GM23338 (cell line): ENCODE measurements at regions not wholly inside any gene's neighbourhood (a gene's known extent, or its start where the extent isn't known, plus 50 kb on each side); places are given as distances from the start of the nearest gene placed in this dataset.

Experiments used
- ATAC-seq: fragments of 200-7000 bp; cut with Tn5 transposase; 3 replicates; pipeline ENCODE4 v1.9.1; 2020
- DNase-seq: peaks from one replicate; pipeline ENCODE4 v3.0.0-alpha.2; 2015; ENCODE audit warnings: low spot score
- H2AFZ ChIP-seq: fragments of 200-600 bp; sonication (generic); 2 replicates; pipeline ENCODE4 v1.8.0; 2016; ENCODE audit warnings: antibody characterized with exemption, mild to moderate bottlenecking, moderate library complexity
- H3F3A ChIP-seq: fragments of 200-600 bp; sonication (generic); replicated peaks from 2 replicates; pipeline ENCODE4 v1.8.0; 2017; ENCODE audit warnings: antibody characterized with exemption, mixed run types, low read depth
- H3K27ac ChIP-seq: fragments of 200-600 bp; sonication (generic); 2 replicates; pipeline ENCODE4 v1.6.1; 2016; ENCODE audit warnings: low read depth
- H3K27me3 ChIP-seq: fragments of 200-600 bp; sonication (generic); 2 replicates; pipeline ENCODE4 v1.8.0; 2016; ENCODE audit warnings: mild to moderate bottlenecking, mixed run types, moderate library complexity; ENCODE audit not compliant: insufficient read depth
- H3K36me3 ChIP-seq: fragments of 200-600 bp; sonication (generic); 2 replicates; pipeline ENCODE4 v1.8.0; 2016; ENCODE audit warnings: mild to moderate bottlenecking; ENCODE audit not compliant: insufficient read depth
- H3K4me1 ChIP-seq: fragments of 200-600 bp; sonication (generic); 2 replicates; pipeline ENCODE4 v1.8.0; 2016; ENCODE audit warnings: mild to moderate bottlenecking, moderate library complexity; ENCODE audit not compliant: insufficient read depth
- H3K4me2 ChIP-seq: fragments of 200-600 bp; sonication (generic); 2 replicates; pipeline ENCODE4 v1.7.1; 2017; ENCODE audit warnings: mixed run types
- H3K4me3 ChIP-seq: fragments of 200-600 bp; sonication (generic); 2 replicates; pipeline ENCODE4 v1.6.1; 2016; ENCODE audit warnings: mixed run types
- H3K79me2 ChIP-seq: fragments of 200-600 bp; sonication (generic); replicated peaks from 2 replicates; pipeline ENCODE4 v1.8.0; 2017; ENCODE audit warnings: mild to moderate bottlenecking; ENCODE audit not compliant: insufficient read depth
- H3K9me2 ChIP-seq: fragments of 200-600 bp; sonication (generic); 2 replicates; pipeline ENCODE4 v1.8.0; 2017; ENCODE audit not compliant: insufficient read depth
- H4K20me1 ChIP-seq: fragments of 200-600 bp; sonication (generic); replicated peaks from 2 replicates; pipeline ENCODE4 v1.8.0; 2017; ENCODE audit warnings: mild to moderate bottlenecking; ENCODE audit not compliant: insufficient read depth
- H3K27ac Mint-ChIP-seq: 2 replicates; pipeline ENCODE4 v1.8.0; 2020; ENCODE audit warnings: inconsistent platforms, mild to moderate bottlenecking, moderate library complexity, mixed read lengths
- H3K27me3 Mint-ChIP-seq: 3 replicates; pipeline ENCODE4 v1.8.0; 2022; ENCODE audit warnings: low read depth, mild to moderate bottlenecking, moderate library complexity, mixed read lengths, inconsistent platforms; ENCODE audit not compliant: insufficient read depth, poor library complexity
- H3K36me3 Mint-ChIP-seq: 3 replicates; pipeline ENCODE4 v1.8.0; 2021; ENCODE audit warnings: low read depth, mild to moderate bottlenecking, inconsistent platforms, moderate library complexity, mixed read lengths
- H3K4me1 Mint-ChIP-seq: 3 replicates; pipeline ENCODE4 v1.8.0; 2020; ENCODE audit warnings: mild to moderate bottlenecking, inconsistent platforms, mixed read lengths
- H3K4me3 Mint-ChIP-seq: 3 replicates; pipeline ENCODE4 v1.8.0; 2021; ENCODE audit warnings: moderate library complexity, mild to moderate bottlenecking, inconsistent platforms, mixed read lengths
- H3K9me3 Mint-ChIP-seq: 3 replicates; pipeline ENCODE4 v1.8.0; 2020; ENCODE audit warnings: moderate library complexity, mild to moderate bottlenecking, inconsistent platforms, mixed read lengths
- CREB1 ChIP-seq: fragments of 250-450 bp; sonication (Bioruptor Pico); IDR thresholded peaks from 2 replicates; pipeline ENCODE4 v1.5.0; 2020; ENCODE audit warnings: low read depth, mild to moderate bottlenecking, moderate library complexity
- EZH2 ChIP-seq: fragments of 200-600 bp; sonication (generic); IDR thresholded peaks from one replicate; pipeline ENCODE4 v1.8.0; 2017; ENCODE audit warnings: antibody characterized with exemption, mild to moderate bottlenecking, low read depth; ENCODE audit not compliant: unreplicated experiment
- EZH2phosphoT487 ChIP-seq: fragments of 200-600 bp; sonication (generic); IDR thresholded peaks from one replicate; pipeline ENCODE4 v1.8.1; 2018; ENCODE audit warnings: antibody characterized with exemption; ENCODE audit not compliant: unreplicated experiment
- JUNB ChIP-seq: IDR thresholded peaks from one replicate; pipeline ENCODE4 v1.6.1; 2016; ENCODE audit warnings: antibody characterized with exemption; ENCODE audit not compliant: unreplicated experiment
- POLR2AphosphoS5 ChIP-seq: IDR thresholded peaks from 2 replicates; pipeline ENCODE4 v1.6.1; 2016; ENCODE audit warnings: antibody characterized with exemption, low read depth
- ZNF331 ChIP-seq: fragments of 250-450 bp; sonication (Bioruptor Pico); IDR thresholded peaks from 2 replicates; pipeline ENCODE4 v1.5.0; 2020; ENCODE audit warnings: low read depth, mild to moderate bottlenecking, moderate library complexity
- TF ChIP-seq, protein P1 (sequence below): fragments of 250-450 bp; sonication (Bioruptor Pico); IDR thresholded peaks from 2 replicates; pipeline ENCODE4 v1.5.0; 2020; ENCODE audit warnings: mild to moderate bottlenecking, moderate library complexity
- TF ChIP-seq, protein P2 (sequence below): IDR thresholded peaks from 2 replicates; pipeline ENCODE4 v1.6.1; 2016; ENCODE audit warnings: antibody characterized with exemption
- TF ChIP-seq, protein P3 (sequence below), 2 experiments: fragments of 200-600 bp in 1 of 2; sonication (generic) in 1 of 2; conservative IDR thresholded peaks; 2 replicates each; pipeline versions ENCODE4 v1.5.1 to v1.6.1; 2016 to 2017; ENCODE audit warnings: antibody characterized with exemption in 2 of 2, low read depth in 2 of 2, mild to moderate bottlenecking in 2 of 2, moderate library complexity in 1 of 2

DNA sequence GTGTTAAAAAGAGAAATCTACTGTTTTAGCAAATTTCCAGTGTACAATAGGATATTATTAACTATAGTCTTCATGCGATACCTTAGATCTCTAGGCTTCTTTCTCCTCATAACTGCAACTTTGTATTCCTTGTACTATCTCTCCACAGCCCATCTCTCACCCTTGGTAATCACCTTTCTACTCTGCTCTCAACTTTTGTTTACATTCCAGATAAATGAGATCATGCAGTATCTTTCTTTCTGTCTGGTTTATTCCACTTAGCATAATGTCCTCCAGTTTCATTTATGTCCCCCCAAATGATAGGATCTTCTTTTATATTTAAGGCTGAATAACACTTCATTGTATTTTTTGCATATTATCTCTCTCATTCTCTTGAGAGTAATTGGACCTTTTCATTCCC is 165.5 kb downstream of the HS3ST1 start (continued):
- TF ChIP-seq, protein P1, sequence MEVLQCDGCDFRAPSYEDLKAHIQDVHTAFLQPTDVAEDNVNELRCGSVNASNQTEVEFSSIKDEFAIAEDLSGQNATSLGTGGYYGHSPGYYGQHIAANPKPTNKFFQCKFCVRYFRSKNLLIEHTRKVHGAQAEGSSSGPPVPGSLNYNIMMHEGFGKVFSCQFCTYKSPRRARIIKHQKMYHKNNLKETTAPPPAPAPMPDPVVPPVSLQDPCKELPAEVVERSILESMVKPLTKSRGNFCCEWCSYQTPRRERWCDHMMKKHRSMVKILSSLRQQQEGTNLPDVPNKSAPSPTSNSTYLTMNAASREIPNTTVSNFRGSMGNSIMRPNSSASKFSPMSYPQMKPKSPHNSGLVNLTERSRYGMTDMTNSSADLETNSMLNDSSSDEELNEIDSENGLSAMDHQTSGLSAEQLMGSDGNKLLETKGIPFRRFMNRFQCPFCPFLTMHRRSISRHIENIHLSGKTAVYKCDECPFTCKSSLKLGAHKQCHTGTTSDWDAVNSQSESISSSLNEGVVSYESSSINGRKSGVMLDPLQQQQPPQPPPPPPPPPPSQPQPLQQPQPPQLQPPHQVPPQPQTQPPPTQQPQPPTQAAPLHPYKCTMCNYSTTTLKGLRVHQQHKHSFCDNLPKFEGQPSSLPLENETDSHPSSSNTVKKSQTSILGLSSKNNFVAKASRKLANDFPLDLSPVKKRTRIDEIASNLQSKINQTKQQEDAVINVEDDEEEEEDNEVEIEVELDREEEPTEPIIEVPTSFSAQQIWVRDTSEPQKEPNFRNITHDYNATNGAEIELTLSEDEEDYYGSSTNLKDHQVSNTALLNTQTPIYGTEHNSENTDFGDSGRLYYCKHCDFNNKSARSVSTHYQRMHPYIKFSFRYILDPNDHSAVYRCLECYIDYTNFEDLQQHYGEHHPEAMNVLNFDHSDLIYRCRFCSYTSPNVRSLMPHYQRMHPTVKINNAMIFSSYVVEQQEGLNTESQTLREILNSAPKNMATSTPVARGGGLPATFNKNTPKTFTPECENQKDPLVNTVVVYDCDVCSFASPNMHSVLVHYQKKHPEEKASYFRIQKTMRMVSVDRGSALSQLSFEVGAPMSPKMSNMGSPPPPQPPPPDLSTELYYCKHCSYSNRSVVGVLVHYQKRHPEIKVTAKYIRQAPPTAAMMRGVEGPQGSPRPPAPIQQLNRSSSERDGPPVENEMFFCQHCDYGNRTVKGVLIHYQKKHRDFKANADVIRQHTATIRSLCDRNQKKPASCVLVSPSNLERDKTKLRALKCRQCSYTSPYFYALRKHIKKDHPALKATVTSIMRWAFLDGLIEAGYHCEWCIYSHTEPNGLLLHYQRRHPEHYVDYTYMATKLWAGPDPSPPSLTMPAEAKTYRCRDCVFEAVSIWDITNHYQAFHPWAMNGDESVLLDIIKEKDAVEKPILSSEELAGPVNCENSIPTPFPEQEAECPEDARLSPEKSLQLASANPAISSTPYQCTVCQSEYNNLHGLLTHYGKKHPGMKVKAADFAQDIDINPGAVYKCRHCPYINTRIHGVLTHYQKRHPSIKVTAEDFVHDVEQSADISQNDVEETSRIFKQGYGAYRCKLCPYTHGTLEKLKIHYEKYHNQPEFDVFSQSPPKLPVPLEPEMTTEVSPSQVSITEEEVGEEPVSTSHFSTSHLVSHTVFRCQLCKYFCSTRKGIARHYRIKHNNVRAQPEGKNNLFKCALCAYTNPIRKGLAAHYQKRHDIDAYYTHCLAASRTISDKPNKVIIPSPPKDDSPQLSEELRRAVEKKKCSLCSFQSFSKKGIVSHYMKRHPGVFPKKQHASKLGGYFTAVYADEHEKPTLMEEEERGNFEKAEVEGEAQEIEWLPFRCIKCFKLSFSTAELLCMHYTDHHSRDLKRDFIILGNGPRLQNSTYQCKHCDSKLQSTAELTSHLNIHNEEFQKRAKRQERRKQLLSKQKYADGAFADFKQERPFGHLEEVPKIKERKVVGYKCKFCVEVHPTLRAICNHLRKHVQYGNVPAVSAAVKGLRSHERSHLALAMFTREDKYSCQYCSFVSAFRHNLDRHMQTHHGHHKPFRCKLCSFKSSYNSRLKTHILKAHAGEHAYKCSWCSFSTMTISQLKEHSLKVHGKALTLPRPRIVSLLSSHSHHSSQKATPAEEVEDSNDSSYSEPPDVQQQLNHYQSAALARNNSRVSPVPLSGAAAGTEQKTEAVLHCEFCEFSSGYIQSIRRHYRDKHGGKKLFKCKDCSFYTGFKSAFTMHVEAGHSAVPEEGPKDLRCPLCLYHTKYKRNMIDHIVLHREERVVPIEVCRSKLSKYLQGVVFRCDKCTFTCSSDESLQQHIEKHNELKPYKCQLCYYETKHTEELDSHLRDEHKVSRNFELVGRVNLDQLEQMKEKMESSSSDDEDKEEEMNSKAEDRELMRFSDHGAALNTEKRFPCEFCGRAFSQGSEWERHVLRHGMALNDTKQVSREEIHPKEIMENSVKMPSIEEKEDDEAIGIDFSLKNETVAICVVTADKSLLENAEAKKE = no peak
- TF ChIP-seq JUNB (no peak), EZH2 (no peak)

DNA sequence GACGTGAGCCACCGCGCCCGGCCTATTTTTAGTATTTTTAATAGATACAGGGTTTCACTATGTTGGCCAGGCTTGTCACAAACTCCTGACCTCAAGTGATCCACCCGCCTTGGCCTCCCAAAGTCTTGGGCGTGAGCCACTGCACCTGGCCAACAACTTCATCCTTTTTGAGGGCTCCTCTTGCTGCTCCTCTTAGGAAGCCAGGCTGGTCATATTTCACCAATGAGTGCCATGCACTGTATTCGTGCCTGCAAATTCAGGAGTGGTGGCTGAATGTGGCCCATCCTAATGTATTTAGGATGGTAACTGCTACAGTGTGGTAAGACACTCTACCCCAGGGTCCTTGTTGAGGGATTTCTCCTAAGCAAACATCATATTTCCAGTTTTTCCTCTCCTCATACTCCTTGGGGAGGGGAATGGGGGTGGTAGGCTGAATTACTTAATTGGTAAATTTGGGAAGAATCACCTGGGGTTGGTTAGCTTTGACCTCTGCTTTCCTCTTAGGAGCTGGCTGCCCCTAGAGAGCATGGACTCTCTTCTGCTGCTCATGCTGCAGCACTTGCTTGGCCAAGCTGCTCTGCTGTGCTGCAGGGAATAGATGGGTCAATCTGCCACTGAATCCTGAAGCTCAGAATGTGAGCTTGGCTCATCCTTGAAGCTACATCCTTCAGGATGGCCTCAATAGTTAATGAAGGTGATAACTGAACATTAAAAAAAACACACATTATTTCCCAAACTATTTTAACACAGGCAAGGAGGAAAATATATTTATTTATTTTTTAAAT is 167.4 kb downstream of the HS3ST1 start:
- no peaks in the 10 kb centered on the region for H3K9me2 ChIP-seq
- no peak for ATAC-seq
- Mint-ChIP-seq H3K36me3 (no peaks in the 10 kb centered on the region), H3K27me3 (no peaks in the 10 kb centered on the region), H3K4me3 (no peak overlapping the region), H3K9me3 (no peaks in the 10 kb centered on the region; the same call in 2 of the 3 replicates), H3K27ac (no peak overlapping the region), H3K4me1 (peaks cover 13% of the 10 kb centered on the region)
- no peaks in the 10 kb centered on the region for H3K79me2 ChIP-seq
- H3K4me2 ChIP-seq = no peak overlapping the region
- peaks cover 10% of the 10 kb centered on the region; the same call in 1 of the 2 replicates for H3K4me1 ChIP-seq
- no peaks in the 10 kb centered on the region for H3F3A ChIP-seq
- no peaks in the 10 kb centered on the region for H4K20me1 ChIP-seq
- H3K27me3 ChIP-seq = no peaks in the 10 kb centered on the region
- no peak overlapping the region for H3K4me3 ChIP-seq
- H3K27ac ChIP-seq = no peak overlapping the region
- no peaks in the 10 kb centered on the region for H3K36me3 ChIP-seq
- no peak for DNase-seq
- no peak overlapping the region for H2AFZ ChIP-seq
- TF ChIP-seq EZH2phosphoT487 = no peak
- no peak for TF ChIP-seq JUNB
- TF ChIP-seq, protein P2, sequence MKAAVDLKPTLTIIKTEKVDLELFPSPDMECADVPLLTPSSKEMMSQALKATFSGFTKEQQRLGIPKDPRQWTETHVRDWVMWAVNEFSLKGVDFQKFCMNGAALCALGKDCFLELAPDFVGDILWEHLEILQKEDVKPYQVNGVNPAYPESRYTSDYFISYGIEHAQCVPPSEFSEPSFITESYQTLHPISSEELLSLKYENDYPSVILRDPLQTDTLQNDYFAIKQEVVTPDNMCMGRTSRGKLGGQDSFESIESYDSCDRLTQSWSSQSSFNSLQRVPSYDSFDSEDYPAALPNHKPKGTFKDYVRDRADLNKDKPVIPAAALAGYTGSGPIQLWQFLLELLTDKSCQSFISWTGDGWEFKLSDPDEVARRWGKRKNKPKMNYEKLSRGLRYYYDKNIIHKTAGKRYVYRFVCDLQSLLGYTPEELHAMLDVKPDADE = no peak
- TF ChIP-seq CREB1 (CRISPR knock-in tag) = no peak
- no peak for TF ChIP-seq EZH2
- TF ChIP-seq ZNF331 (CRISPR knock-in tag) = no peak
- no peak for TF ChIP-seq POLR2AphosphoS5
- TF ChIP-seq, protein P3, sequence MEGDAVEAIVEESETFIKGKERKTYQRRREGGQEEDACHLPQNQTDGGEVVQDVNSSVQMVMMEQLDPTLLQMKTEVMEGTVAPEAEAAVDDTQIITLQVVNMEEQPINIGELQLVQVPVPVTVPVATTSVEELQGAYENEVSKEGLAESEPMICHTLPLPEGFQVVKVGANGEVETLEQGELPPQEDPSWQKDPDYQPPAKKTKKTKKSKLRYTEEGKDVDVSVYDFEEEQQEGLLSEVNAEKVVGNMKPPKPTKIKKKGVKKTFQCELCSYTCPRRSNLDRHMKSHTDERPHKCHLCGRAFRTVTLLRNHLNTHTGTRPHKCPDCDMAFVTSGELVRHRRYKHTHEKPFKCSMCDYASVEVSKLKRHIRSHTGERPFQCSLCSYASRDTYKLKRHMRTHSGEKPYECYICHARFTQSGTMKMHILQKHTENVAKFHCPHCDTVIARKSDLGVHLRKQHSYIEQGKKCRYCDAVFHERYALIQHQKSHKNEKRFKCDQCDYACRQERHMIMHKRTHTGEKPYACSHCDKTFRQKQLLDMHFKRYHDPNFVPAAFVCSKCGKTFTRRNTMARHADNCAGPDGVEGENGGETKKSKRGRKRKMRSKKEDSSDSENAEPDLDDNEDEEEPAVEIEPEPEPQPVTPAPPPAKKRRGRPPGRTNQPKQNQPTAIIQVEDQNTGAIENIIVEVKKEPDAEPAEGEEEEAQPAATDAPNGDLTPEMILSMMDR (conservative IDR thresholded peaks at IDR 0.05; ENCODE audit: low read depth in 2 of 2) = no peak
